Activated CD8-positive, alpha-beta T cell treated with anti-CD3 and anti-CD28 coated beads for 36 hours (primary cell): ENCODE measurements at regions not wholly inside any gene's neighbourhood (a gene's known extent, or its start where the extent isn't known, plus 50 kb on each side); places are given as distances from the start of the nearest gene placed in this dataset.

Experiments used
- ATAC-seq: fragments of 200-7000 bp; cut with Tn5 transposase; one replicate; pipeline ENCODE4 v1.10.0; 2021; ENCODE audit warnings: mild to moderate bottlenecking, moderate library complexity
- CTCF ChIA-PET: fragments of 350-600 bp; sonication (Branson Sonifier 250); formaldehyde crosslinking; loops from one replicate; lab custom pipeline; 2021; ENCODE audit warnings: antibody characterized with exemption; lab: Charles Lee
- POLR2A ChIA-PET: fragments of 350-600 bp; sonication (Branson Sonifier 250); formaldehyde crosslinking; loops from one replicate; lab custom pipeline; 2021; ENCODE audit warnings: antibody characterized with exemption; lab: Charles Lee
- DNase-seq: peaks from one replicate; pipeline ENCODE4 v3.0.0-alpha.2; 2020
- H3K27ac Mint-ChIP-seq: one replicate; pipeline ENCODE4 v1.8.0; 2021; ENCODE audit warnings: mild to moderate bottlenecking, mixed read lengths
- H3K27me3 Mint-ChIP-seq: one replicate; pipeline ENCODE4 v1.8.0; 2021; ENCODE audit warnings: mixed read lengths
- H3K36me3 Mint-ChIP-seq: one replicate; pipeline ENCODE4 v1.8.0; 2021; ENCODE audit warnings: low read depth, mixed read lengths
- H3K4me1 Mint-ChIP-seq: one replicate; pipeline ENCODE4 v1.8.0; 2021; ENCODE audit warnings: low read depth, mixed read lengths
- H3K4me3 Mint-ChIP-seq: one replicate; pipeline ENCODE4 v1.8.0; 2021; ENCODE audit warnings: mild to moderate bottlenecking, moderate library complexity, mixed read lengths
- H3K9me3 Mint-ChIP-seq: one replicate; pipeline ENCODE4 v1.8.0; 2021; ENCODE audit warnings: mixed read lengths
- CTCF ChIP-seq: fragments of 200-600 bp; IDR thresholded peaks from one replicate; pipeline ENCODE4 v1.8.0; 2022; ENCODE audit warnings: antibody characterized with exemption, mild to moderate bottlenecking
- intact Hi-C: fragments of 100-400 bp; cut with micrococcal nuclease; formaldehyde crosslinking; loops from one replicate; pipeline ENCODE4 v1.10.0; 2022

- ATAC-seq: peak; percentile 40
- H3K4me1 Mint-ChIP-seq: peaks cover 56% of the 10 kb centered on the region
- H3K36me3 Mint-ChIP-seq: peaks cover 8% of the 10 kb centered on the region
- TF ChIP-seq CTCF: no peak
- peak overlapping the region; percentile 69 for H3K4me3 Mint-ChIP-seq
- peak overlapping the region; percentile 95 for H3K27ac Mint-ChIP-seq
- H3K27me3 Mint-ChIP-seq: no peaks in the 10 kb centered on the region
- intact Hi-C loops: no loop called here
- ChIA-PET POLR2A (interaction anchor here (0.6 to 3.7 kb wide), 5 partner anchors 18 to 660 kb away, joined by 3 to 15 read pairs (median 7); no protein-coding TSS in a partner anchor), CTCF (interaction anchor here (1.0 to 7.8 kb wide), 3 partner anchors 21 to 60 kb away, joined by 4 to 101 read pairs (median 6); no protein-coding TSS in a partner anchor)
- peaks cover 3% of the 10 kb centered on the region for H3K9me3 Mint-ChIP-seq
- DNase-seq: peak; percentile 67
Measured at GRCh38 chr7:3094701-3095445, 51.2 kb upstream of the CARD11 start.

GRCh38 chr7:3097734-3098133, 54.1 kb upstream of the CARD11 start:
- intact Hi-C loops: no loop called here

GRCh38 chr7:3102159-3102558, 58.5 kb upstream of the CARD11 start:
- intact Hi-C loops: no loop called here
- ChIA-PET POLR2A (interaction anchor here (1.0 to 1.7 kb wide), 4 partner anchors 10 to 35 kb away, joined by 3 to 4 read pairs (median 3); no protein-coding TSS in a partner anchor), CTCF (interaction anchor here (0.8 to 3.0 kb wide), 4 partner anchors 11 to 53 kb away, joined by 3 to 20 read pairs (median 6); no protein-coding TSS in a partner anchor)
- Mint-ChIP-seq H3K4me1 (peaks cover 46% of the 10 kb centered on the region), H3K27me3 (no peaks in the 10 kb centered on the region), H3K4me3 (no peak overlapping the region), H3K9me3 (peaks cover 7% of the 10 kb centered on the region), H3K27ac (peak overlapping the region; percentile 82), H3K36me3 (peaks cover 19% of the 10 kb centered on the region)
- TF ChIP-seq CTCF: no peak
- no peak for DNase-seq
- ATAC-seq: no peak

More at GRCh38 chr7:3097734-3098133, 54.1 kb upstream of the CARD11 start:
- H3K9me3 Mint-ChIP-seq: peaks cover 3% of the 10 kb centered on the region
- DNase-seq: no peak
- H3K4me3 Mint-ChIP-seq: no peak overlapping the region
- ChIA-PET POLR2A (no interaction called here), CTCF (no interaction called here)
- no peak for TF ChIP-seq CTCF
- no peak for ATAC-seq
- H3K4me1 Mint-ChIP-seq: peaks cover 46% of the 10 kb centered on the region
- H3K27ac Mint-ChIP-seq: no peak overlapping the region
- peaks cover 5% of the 10 kb centered on the region for H3K36me3 Mint-ChIP-seq
- H3K27me3 Mint-ChIP-seq: no peaks in the 10 kb centered on the region

- peak; percentile 75 for DNase-seq
- peaks cover 60% of the 10 kb centered on the region for H3K4me1 Mint-ChIP-seq
- peaks cover 7% of the 10 kb centered on the region for H3K9me3 Mint-ChIP-seq
- ChIA-PET POLR2A (interaction anchor here (0.9 to 1.3 kb wide), 2 partner anchors 11 to 38 kb away, joined by 3 to 8 read pairs; no protein-coding TSS in a partner anchor), CTCF (interaction anchor here (0.9 to 1.6 kb wide), 3 partner anchors 12 to 14 kb away, joined by 3 to 7 read pairs (median 4); no protein-coding TSS in a partner anchor)
- H3K27ac Mint-ChIP-seq: peak overlapping the region; percentile 94
- peaks cover 24% of the 10 kb centered on the region for H3K36me3 Mint-ChIP-seq
- H3K27me3 Mint-ChIP-seq: no peaks in the 10 kb centered on the region
- TF ChIP-seq CTCF: no peak
- intact Hi-C loops: no loop called here
- no peak overlapping the region for H3K4me3 Mint-ChIP-seq
- ATAC-seq: peak; percentile 49
Measured at GRCh38 chr7:3103614-3104398, 60.1 kb upstream of the CARD11 start.
